ENCODE measurements at regions not wholly inside any gene's neighbourhood (a gene's known extent, or its start where the extent isn't known, plus 50 kb on each side); places are given as distances from the start of the nearest gene placed in this dataset.

GRCh38 chr14:28608851-28609828 is 157.4 kb upstream of the FOXG1 start:
- no peaks in the 10 kb centered on the region for H3K27me3 ChIP-seq (ENCODE audit: insufficient read depth, poor library complexity, severe bottlenecking)
- TF ChIP-seq CTCF (IDR thresholded peaks at IDR 0.05; ENCODE audit: poor library complexity, severe bottlenecking) = peak; percentile 99
- H3K4me3 ChIP-seq (ENCODE audit: severe bottlenecking) = no peak overlapping the region
- DNase-seq (ENCODE audit: low spot score) (no peak), ATAC-seq (ENCODE audit: low read depth) (peak; percentile 83)
- H3K4me1 ChIP-seq (ENCODE audit: insufficient read depth, poor library complexity, severe bottlenecking) = no peaks in the 10 kb centered on the region
- H3K27ac ChIP-seq (ENCODE audit: poor library complexity, severe bottlenecking) = no peak overlapping the region
- no peaks in the 10 kb centered on the region for H3K9me3 ChIP-seq (ENCODE audit: severe bottlenecking)
- no peaks in the 10 kb centered on the region for H3K36me3 ChIP-seq (ENCODE audit: low read depth)

DNA sequence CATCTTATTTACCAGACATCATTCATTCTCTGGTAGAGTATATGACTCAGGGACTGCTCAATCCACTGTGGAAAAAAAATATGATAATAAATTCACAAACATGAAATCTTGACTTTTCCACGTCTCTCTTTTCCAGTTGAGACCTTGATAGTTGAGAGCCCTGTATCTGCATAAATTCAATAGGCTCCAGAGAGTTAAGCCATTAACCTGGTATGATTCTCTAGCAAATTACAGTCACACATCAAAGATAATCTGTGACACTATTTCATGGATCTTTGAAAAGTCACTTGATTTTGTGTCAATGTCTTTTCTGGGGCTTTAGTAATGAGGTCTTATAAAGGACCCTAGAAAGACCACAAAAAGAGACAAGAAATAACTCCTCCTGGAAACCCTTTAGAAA is 154.2 kb upstream of the FOXG1 start:
- TF ChIP-seq CTCF (IDR thresholded peaks at IDR 0.05; ENCODE audit: poor library complexity, severe bottlenecking) = no peak
- H3K36me3 ChIP-seq (ENCODE audit: low read depth) = no peaks in the 10 kb centered on the region
- no peaks in the 10 kb centered on the region for H3K27me3 ChIP-seq (ENCODE audit: insufficient read depth, poor library complexity, severe bottlenecking)
- no peak for ATAC-seq (ENCODE audit: low read depth)
- H3K4me1 ChIP-seq (ENCODE audit: insufficient read depth, poor library complexity, severe bottlenecking) = no peaks in the 10 kb centered on the region
- no peak for DNase-seq (ENCODE audit: low spot score)
- no peaks in the 10 kb centered on the region for H3K9me3 ChIP-seq (ENCODE audit: severe bottlenecking)
- no peak overlapping the region for H3K4me3 ChIP-seq (ENCODE audit: severe bottlenecking)
- no peak overlapping the region for H3K27ac ChIP-seq (ENCODE audit: poor library complexity, severe bottlenecking)

DNA sequence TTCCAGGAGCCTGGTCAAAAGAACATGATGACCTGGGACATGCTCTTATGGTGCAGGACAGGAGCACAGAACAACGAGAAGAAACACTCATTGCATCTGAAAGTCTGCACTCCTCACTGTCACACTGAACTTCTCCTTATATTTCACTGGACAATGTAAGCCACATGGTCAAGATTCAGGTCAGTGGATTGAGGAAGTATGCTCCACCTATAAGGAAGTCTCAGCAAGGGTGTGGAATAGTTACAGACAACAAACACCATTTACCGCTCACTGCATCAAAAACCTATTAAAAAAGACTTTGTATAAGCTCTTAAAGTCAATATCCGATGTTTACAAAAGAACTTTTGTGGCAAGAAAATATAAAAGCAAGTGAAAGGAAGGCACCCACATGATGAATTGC is 153.1 kb upstream of the FOXG1 start:
- ATAC-seq (ENCODE audit: low read depth) (no peak), DNase-seq (ENCODE audit: low spot score) (no peak)

DNA sequence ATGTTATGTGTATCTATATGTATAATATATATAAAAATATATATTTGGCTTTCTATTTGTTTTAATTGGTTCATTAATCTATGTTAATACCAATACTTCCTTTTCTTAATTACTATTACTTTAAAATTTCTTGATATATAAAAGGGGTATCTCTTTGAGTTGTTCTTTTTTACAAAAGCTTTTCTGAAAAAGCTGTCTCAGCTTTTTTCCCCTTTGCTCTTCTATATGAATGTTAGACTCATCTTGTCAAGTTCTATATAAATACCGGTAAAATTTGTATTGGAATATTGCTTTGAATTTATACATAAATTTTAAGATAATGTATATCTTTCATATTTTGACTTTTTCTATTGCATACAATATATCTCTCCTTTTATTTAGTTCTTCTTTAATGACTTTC is 139.8 kb upstream of the FOXG1 start:
- peaks cover 3% of the 10 kb centered on the region for H3K4me1 ChIP-seq (ENCODE audit: insufficient read depth, poor library complexity, severe bottlenecking)

More for the DNA sequence above, 153.1 kb upstream of the FOXG1 start:
- Histone ChIP-seq H3K36me3 (ENCODE audit: low read depth) (no peaks in the 10 kb centered on the region), H3K4me1 (ENCODE audit: insufficient read depth, poor library complexity, severe bottlenecking) (no peaks in the 10 kb centered on the region), H3K9me3 (ENCODE audit: severe bottlenecking) (no peaks in the 10 kb centered on the region), H3K27me3 (ENCODE audit: insufficient read depth, poor library complexity, severe bottlenecking) (no peaks in the 10 kb centered on the region), H3K4me3 (ENCODE audit: severe bottlenecking) (no peak overlapping the region), H3K27ac (ENCODE audit: poor library complexity, severe bottlenecking) (no peak overlapping the region)
- no peak for TF ChIP-seq CTCF (IDR thresholded peaks at IDR 0.05; ENCODE audit: poor library complexity, severe bottlenecking)

More for the DNA sequence above, 139.8 kb upstream of the FOXG1 start:
- H3K36me3 ChIP-seq (ENCODE audit: low read depth) = no peaks in the 10 kb centered on the region
- DNase-seq (ENCODE audit: low spot score) = no peak
- H3K9me3 ChIP-seq (ENCODE audit: severe bottlenecking) = peaks cover 1% of the 10 kb centered on the region
- TF ChIP-seq CTCF (IDR thresholded peaks at IDR 0.05; ENCODE audit: poor library complexity, severe bottlenecking) = no peak
- ATAC-seq (ENCODE audit: low read depth) = no peak
- H3K4me3 ChIP-seq (ENCODE audit: severe bottlenecking) = no peak overlapping the region
- H3K27me3 ChIP-seq (ENCODE audit: insufficient read depth, poor library complexity, severe bottlenecking) = no peaks in the 10 kb centered on the region
- H3K27ac ChIP-seq (ENCODE audit: poor library complexity, severe bottlenecking) = no peak overlapping the region
